Choroid plexus epithelial cell (primary cell): ENCODE measurements at regions not wholly inside any gene's neighbourhood (a gene's known extent, or its start where the extent isn't known, plus 50 kb on each side); places are given as distances from the start of the nearest gene placed in this dataset.
"Not testable (repeated sequence)": the region's sequence is repeated elsewhere in the genome, so short reads cannot be mapped to it uniquely, and the experiment has no call there.

Experiments used
- DNase-seq: peaks from one replicate; pipeline ENCODE4 v3.0.0-alpha.2; 2010; ENCODE audit warnings: low read depth
- H3K4me3 ChIP-seq: 2 replicates; pipeline ENCODE4 v1.5.1; 2011; ENCODE audit warnings: low read depth, mild to moderate bottlenecking, control low read depth, low read length, moderate library complexity
- CTCF ChIP-seq: conservative IDR thresholded peaks from 2 replicates; pipeline ENCODE4 v1.5.1; 2011; ENCODE audit warnings: low read depth, mild to moderate bottlenecking, control low read depth, inconsistent platforms, low read length, moderate library complexity

GRCh38 chr6:103313432-103313831 lies 1546.3 kb downstream of the HACE1 start:
- no peak for TF ChIP-seq CTCF
- DNase-seq = no peak

DNA sequence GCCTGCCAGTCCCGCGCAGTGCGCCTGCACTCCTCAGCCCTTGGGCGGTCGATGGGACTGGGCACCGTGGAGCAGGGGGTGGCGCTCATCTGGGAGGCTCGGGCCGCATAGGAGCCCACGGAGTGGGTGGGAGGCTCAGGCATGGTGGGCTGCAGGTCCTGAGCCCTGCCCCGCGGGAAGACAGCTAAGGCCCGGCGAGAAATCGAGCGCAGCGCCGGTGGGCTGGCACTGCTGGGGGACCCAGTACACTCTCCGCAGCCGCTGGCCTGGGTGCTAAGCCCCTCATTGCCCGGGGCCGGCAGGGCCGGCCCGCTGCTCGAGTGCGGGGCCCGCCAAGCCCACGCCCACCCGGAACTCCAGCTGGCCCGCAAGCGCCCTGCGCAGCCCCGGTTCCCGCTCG lies 1565.3 kb downstream of the HACE1 start:
- H3K4me3 ChIP-seq, DNase-seq: not testable (repeated sequence)

More at GRCh38 chr6:103313432-103313831, 1546.3 kb downstream of the HACE1 start:
- H3K4me3 ChIP-seq = no peak overlapping the region

- DNase-seq = no peak
- TF ChIP-seq CTCF = no peak
- no peak overlapping the region for H3K4me3 ChIP-seq
Measured at GRCh38 chr6:103284835-103285234, 1574.9 kb downstream of the HACE1 start.

- TF ChIP-seq CTCF = no peak
- H3K4me3 ChIP-seq = no peak overlapping the region
- DNase-seq = no peak
Measured at GRCh38 chr6:103280417-103280816, 1579.3 kb downstream of the HACE1 start.

GRCh38 chr6:103277936-103278335 lies 1581.8 kb downstream of the HACE1 start:
- H3K4me3 ChIP-seq = no peak overlapping the region
- no peak for TF ChIP-seq CTCF
- DNase-seq = no peak

- peak; percentile 32 for DNase-seq
- no peak overlapping the region for H3K4me3 ChIP-seq
- no peak for TF ChIP-seq CTCF
Measured at GRCh38 chr6:103273048-103273447, 1586.7 kb downstream of the HACE1 start.

DNA sequence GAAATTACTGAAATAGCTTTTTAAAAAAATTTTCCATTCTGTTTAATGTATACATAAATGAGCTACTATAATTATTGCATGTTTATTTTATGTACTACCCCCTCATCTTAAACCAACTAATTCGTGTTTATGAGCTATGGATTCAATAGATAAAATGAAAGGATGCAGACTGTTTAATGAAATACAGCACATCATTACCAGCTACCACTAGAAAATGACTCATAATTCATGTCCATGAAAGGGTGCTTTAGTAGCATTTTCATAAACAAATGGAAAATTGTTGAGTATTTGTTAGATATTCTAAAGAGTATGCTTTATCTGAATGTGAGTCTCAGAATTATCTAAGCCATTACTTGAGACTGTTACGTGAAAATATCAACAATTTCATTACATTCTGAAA lies 1590.1 kb downstream of the HACE1 start:
- no peak for TF ChIP-seq CTCF
- DNase-seq = no peak
- no peak overlapping the region for H3K4me3 ChIP-seq

DNA sequence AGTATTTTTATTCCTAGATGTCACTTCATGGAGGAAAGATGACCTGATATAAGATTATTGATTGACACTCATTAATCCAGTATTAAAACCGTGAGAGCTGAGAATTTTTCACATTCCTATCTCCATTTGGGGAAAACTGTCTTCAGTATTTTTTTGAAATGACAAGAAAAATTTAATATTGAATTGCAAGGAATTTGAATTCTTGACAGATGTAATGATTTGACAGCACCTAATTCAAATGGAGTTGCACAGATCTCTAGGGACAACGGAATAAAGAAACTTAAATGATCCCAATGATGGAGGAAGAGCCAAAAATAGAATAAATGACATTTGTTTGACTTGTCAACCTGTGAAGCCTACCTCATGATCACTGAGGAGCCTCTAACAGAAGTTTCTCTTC lies 1591.4 kb downstream of the HACE1 start:
- no peak for DNase-seq
- H3K4me3 ChIP-seq = no peak overlapping the region
- TF ChIP-seq CTCF = no peak
